Mammary epithelial cell (primary cell): ENCODE measurements at regions not wholly inside any gene's neighbourhood (a gene's known extent, or its start where the extent isn't known, plus 50 kb on each side); places are given as distances from the start of the nearest gene placed in this dataset.

Source experiments
- EZH2 ChIP-seq: IDR thresholded peaks from 2 replicates; pipeline ENCODE4 v1.6.1; 2012; ENCODE audit warnings: low read length, inconsistent platforms, borderline replicate concordance
- TF ChIP-seq, protein P1 (sequence below), 2 donors: IDR thresholded peaks in 1 of 2; conservative IDR thresholded peaks in 1 of 2; 2 replicates each; pipeline ENCODE4 v1.5.1; 2011 to 2012; ENCODE audit warnings: inconsistent platforms in 2 of 2, low read length in 2 of 2, mild to moderate bottlenecking in 2 of 2, control low read depth in 1 of 2, low read depth in 1 of 2; ENCODE audit not compliant: insufficient read depth in 1 of 2; ENCODE audit errors: extremely low read depth in 1 of 2

GRCh38 chr5:54637654-54638053, 120.1 kb downstream of the SNX18 start:
- TF ChIP-seq, protein P1, sequence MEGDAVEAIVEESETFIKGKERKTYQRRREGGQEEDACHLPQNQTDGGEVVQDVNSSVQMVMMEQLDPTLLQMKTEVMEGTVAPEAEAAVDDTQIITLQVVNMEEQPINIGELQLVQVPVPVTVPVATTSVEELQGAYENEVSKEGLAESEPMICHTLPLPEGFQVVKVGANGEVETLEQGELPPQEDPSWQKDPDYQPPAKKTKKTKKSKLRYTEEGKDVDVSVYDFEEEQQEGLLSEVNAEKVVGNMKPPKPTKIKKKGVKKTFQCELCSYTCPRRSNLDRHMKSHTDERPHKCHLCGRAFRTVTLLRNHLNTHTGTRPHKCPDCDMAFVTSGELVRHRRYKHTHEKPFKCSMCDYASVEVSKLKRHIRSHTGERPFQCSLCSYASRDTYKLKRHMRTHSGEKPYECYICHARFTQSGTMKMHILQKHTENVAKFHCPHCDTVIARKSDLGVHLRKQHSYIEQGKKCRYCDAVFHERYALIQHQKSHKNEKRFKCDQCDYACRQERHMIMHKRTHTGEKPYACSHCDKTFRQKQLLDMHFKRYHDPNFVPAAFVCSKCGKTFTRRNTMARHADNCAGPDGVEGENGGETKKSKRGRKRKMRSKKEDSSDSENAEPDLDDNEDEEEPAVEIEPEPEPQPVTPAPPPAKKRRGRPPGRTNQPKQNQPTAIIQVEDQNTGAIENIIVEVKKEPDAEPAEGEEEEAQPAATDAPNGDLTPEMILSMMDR (conservative IDR thresholded peaks at IDR 0.05 in 1 of 2, IDR thresholded peaks at IDR 0.05 in 1 of 2; ENCODE audit: extremely low read depth in 1 of 2, insufficient read depth in 1 of 2, low read depth in 1 of 2, low read length in 2 of 2), result no peak
- TF ChIP-seq EZH2, result no peak
